ENCODE measurements at regions not wholly inside any gene's neighbourhood (a gene's known extent, or its start where the extent isn't known, plus 50 kb on each side); places are given as distances from the start of the nearest gene placed in this dataset.

DNA sequence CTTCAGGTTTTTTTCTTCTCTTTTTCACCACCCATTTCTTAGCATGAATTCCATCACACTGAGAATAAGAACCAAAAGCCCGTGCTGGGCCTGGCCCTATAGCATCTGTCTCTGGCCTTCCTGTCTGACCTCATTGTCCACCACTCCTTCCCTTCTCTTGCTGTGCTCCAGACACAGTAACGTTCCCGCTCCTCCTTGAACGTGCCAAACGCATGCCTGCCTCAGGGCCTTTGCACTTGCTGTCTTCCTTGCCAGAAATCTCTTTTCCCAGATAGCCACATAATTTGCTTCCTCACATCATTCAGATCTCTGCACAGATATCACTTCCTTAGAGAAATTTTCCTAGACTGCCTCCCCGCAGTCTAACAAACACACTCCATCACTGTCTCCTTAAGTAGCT lies 119.6 kb upstream of the CPSF6 start:
- TF ChIP-seq, protein P1, sequence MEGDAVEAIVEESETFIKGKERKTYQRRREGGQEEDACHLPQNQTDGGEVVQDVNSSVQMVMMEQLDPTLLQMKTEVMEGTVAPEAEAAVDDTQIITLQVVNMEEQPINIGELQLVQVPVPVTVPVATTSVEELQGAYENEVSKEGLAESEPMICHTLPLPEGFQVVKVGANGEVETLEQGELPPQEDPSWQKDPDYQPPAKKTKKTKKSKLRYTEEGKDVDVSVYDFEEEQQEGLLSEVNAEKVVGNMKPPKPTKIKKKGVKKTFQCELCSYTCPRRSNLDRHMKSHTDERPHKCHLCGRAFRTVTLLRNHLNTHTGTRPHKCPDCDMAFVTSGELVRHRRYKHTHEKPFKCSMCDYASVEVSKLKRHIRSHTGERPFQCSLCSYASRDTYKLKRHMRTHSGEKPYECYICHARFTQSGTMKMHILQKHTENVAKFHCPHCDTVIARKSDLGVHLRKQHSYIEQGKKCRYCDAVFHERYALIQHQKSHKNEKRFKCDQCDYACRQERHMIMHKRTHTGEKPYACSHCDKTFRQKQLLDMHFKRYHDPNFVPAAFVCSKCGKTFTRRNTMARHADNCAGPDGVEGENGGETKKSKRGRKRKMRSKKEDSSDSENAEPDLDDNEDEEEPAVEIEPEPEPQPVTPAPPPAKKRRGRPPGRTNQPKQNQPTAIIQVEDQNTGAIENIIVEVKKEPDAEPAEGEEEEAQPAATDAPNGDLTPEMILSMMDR (IDR thresholded peaks at IDR 0.05) = no peak
- no peak for TF ChIP-seq POLR2A (IDR thresholded peaks at IDR 0.05)

Data from body of pancreas (tissue), 4 donors.